HepG2 (cell line): ENCODE measurements at regions not wholly inside any gene's neighbourhood (a gene's known extent, or its start where the extent isn't known, plus 50 kb on each side); places are given as distances from the start of the nearest gene placed in this dataset.

ENCODE experiments used
- ATAC-seq: fragments of 200-7000 bp; cut with Tn5 transposase; 3 replicates; pipeline ENCODE4 v1.9.1; 2020; ENCODE audit warnings: mild to moderate bottlenecking, moderate library complexity
- BruUV-seq: library from RNA; stranded (reverse); fragments of 400-500 nt; replicated peaks from 2 replicates; lab custom pipeline; 2021; lab: Mats Ljungman, UMichigan
- CTCF ChIA-PET: fragments of 300-600 bp; formaldehyde crosslinking; extraction: SDS; loops from one replicate; lab custom pipeline; 2021; ENCODE audit warnings: low total read pairs, inconsistent platforms, low intra/inter-chr PET ratio; lab: Yijun Ruan, JAX
- POLR2A ChIA-PET: fragments of 350-600 bp; sonication (Branson Sonifier 250); formaldehyde crosslinking; loops from one replicate; lab custom pipeline; 2020; ENCODE audit warnings: antibody characterized with exemption, inconsistent platforms; lab: Yijun Ruan, JAX
- DNase-seq: peaks from one replicate; pipeline ENCODE4 v3.0.0-alpha.2; 2015; ENCODE audit warnings: low spot score
- FAIRE-seq: peaks from 3 replicates; lab custom pipeline; 2011; peaks lifted over from hg19 to GRCh38; lab: Jason Lieb, UNC
- H2AFZ ChIP-seq: one replicate; pipeline ENCODE4 v1.6.1; 2011; ENCODE audit warnings: low read length, inconsistent platforms
- H3K27ac ChIP-seq: fragments of 300-600 bp; 3 replicates; pipeline ENCODE4 v1.8.0; 2011; ENCODE audit warnings: mixed run types, mild to moderate bottlenecking, mixed read lengths, low read length, inconsistent platforms; ENCODE audit not compliant: insufficient read depth; ENCODE audit errors: extremely low read length
- H3K27me3 ChIP-seq, 2 experiments: fragments of 200-600 bp in 1 of 2; 2 replicates in 1 of 2; 3 replicates in 1 of 2; pipeline versions ENCODE4 v1.6.0 to v1.8.0; 2011; ENCODE audit warnings: low read length in 2 of 2, mild to moderate bottlenecking in 2 of 2, moderate library complexity in 2 of 2, inconsistent platforms in 1 of 2; ENCODE audit not compliant: insufficient read depth in 2 of 2, control insufficient read depth in 1 of 2
- H3K36me3 ChIP-seq, 2 experiments: fragments of 200-600 bp in 1 of 2; replicated peaks in 1 of 2; 2 replicates in 1 of 2; 3 replicates in 1 of 2; pipeline versions ENCODE4 v1.5.1 to v1.8.0; 2011; ENCODE audit warnings: low read length in 2 of 2, inconsistent platforms in 1 of 2; ENCODE audit not compliant: insufficient read depth in 2 of 2, control insufficient read depth in 1 of 2
- H3K4me1 ChIP-seq: 2 replicates; pipeline ENCODE4 v1.5.1; 2012; ENCODE audit warnings: low read length, inconsistent platforms; ENCODE audit not compliant: insufficient read depth
- H3K4me2 ChIP-seq: 2 replicates; pipeline ENCODE4 v1.6.0; 2011; ENCODE audit warnings: low read depth, low read length, inconsistent platforms
- H3K4me3 ChIP-seq, 3 experiments: fragments of 200-600 bp in 1 of 3; sonication (generic), shearing (Covaris generic) in 1 of 3; replicated peaks in 1 of 3; 2 replicates each; pipeline ENCODE4 v1.5.1; 2011 to 2016; ENCODE audit warnings: low read length in 3 of 3, inconsistent platforms in 2 of 3, low read depth in 2 of 3, mild to moderate bottlenecking in 2 of 3, control low read depth in 1 of 3, mixed read lengths in 1 of 3; ENCODE audit not compliant: insufficient read depth in 1 of 3
- H3K79me2 ChIP-seq: one replicate; pipeline ENCODE4 v1.6.1; 2011; ENCODE audit warnings: low read length, inconsistent platforms; ENCODE audit not compliant: insufficient read depth
- H3K9ac ChIP-seq: 2 replicates; pipeline ENCODE4 v1.6.0; 2011; ENCODE audit warnings: mild to moderate bottlenecking, low read depth, low read length, inconsistent platforms; ENCODE audit not compliant: insufficient read depth
- H3K9me3 ChIP-seq: 2 replicates; pipeline ENCODE4 v1.5.1; 2012; ENCODE audit warnings: mild to moderate bottlenecking, low read length
- H4K20me1 ChIP-seq: 2 replicates; pipeline ENCODE4 v1.6.0; 2011; ENCODE audit warnings: inconsistent platforms, mild to moderate bottlenecking, low read length, moderate library complexity; ENCODE audit not compliant: insufficient read depth
- KDM1A ChIP-seq: IDR thresholded peaks from 2 replicates; pipeline ENCODE4 v1.6.1; 2016; ENCODE audit warnings: missing compliant biosample characterization
- PITX1 ChIP-seq: sonication (generic); formaldehyde crosslinking; IDR thresholded peaks from 2 replicates; pipeline ENCODE4 v1.5.1; 2020; ENCODE audit warnings: mild to moderate bottlenecking, missing genetic modification reagents
- WGBS: methylation state at CpG from one replicate; pipeline ENCODE4 v1.1.6; 2017; ENCODE audit warnings: low lambda C conversion rate; 5-methylcytosine and 5-hydroxymethylcytosine counted together
- in situ Hi-C: cut with HindIII; loops from 2 replicates; pipeline ENCODE4 v1.10.0; 2017; ENCODE audit warnings: low pct_unique_long_range_greater_than_20kb; ENCODE audit not compliant: extremely low pct_ligation_motif_present
- intact Hi-C: fragments of 100-400 bp; cut with micrococcal nuclease; formaldehyde crosslinking; loops from one replicate; pipeline ENCODE4 v1.10.0; 2022; ENCODE audit not compliant: unreplicated experiment
- TF ChIP-seq, protein P1 (sequence below), 2 experiments: fragments of 450-650 bp in 1 of 2; sonication (generic) in 1 of 2; formaldehyde crosslinking; IDR thresholded peaks; 2 replicates each; pipeline versions ENCODE4 v1.5.0 to v1.8.0; 2020 to 2022; ENCODE audit warnings: mild to moderate bottlenecking in 1 of 2, missing genetic modification reagents in 1 of 2
- TF ChIP-seq, protein P2 (sequence below): sonication (generic); formaldehyde crosslinking; IDR thresholded peaks from 2 replicates; pipeline ENCODE4 v1.4.0; 2020; ENCODE audit warnings: missing genetic modification reagents, mild to moderate bottlenecking, borderline replicate concordance

DNA sequence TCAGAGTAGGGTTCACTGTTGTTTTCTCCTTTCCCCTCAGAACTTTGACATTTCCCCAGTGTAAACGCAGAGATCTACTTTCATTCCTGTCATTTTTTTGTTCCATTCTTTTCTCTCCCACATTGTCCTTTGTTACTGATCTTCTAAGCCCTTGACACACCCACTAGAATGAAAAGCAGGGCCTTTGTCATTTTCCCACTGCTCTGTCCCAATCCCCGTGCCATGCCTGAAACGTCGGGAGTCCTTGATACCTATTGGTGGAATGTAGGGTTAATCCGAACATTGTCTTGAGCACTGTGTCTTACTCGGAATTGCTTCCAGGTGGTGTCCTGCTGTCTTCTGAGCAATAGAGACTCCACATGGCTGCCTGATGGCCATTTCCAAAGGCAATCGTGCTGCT lies 887.1 kb upstream of the FRG1 start (continued):
- no peak for TF ChIP-seq PITX1
- TF ChIP-seq, protein P1, sequence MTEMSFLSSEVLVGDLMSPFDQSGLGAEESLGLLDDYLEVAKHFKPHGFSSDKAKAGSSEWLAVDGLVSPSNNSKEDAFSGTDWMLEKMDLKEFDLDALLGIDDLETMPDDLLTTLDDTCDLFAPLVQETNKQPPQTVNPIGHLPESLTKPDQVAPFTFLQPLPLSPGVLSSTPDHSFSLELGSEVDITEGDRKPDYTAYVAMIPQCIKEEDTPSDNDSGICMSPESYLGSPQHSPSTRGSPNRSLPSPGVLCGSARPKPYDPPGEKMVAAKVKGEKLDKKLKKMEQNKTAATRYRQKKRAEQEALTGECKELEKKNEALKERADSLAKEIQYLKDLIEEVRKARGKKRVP (CRISPR knock-in tag; IDR thresholded peaks at IDR 0.05), result no peak

DNA sequence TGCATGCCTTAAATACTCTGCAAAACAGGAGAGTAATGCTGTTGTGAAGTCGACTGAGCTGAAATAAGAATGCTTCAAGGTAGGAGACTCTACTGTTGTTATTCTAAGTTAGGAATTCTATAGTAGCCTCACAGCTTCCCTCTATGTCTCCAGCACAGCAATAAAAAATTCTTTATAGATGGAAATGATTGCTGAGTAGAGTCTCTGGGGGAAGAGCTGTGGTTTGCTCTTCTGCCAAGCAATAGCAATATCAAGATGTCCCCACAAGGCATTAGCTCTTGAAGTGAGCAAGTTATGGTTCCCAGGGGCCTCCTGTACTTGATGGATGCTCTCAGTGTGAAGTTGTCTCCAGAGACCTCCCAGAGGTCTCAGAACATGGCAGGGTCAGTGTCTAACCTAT lies 880.6 kb upstream of the FRG1 start:
- H3K27me3 ChIP-seq, result no peaks in the 10 kb centered on the region; a peak in 2 of 5 replicates
- ATAC-seq (no peak), FAIRE-seq (no peak), DNase-seq (no peak)
- no peak overlapping the region for H3K4me3 ChIP-seq
- no peaks in the 10 kb centered on the region for H4K20me1 ChIP-seq
- no peaks in the 10 kb centered on the region for H3K4me1 ChIP-seq
- H3K4me2 ChIP-seq, result no peak overlapping the region
- TF ChIP-seq, protein P2, sequence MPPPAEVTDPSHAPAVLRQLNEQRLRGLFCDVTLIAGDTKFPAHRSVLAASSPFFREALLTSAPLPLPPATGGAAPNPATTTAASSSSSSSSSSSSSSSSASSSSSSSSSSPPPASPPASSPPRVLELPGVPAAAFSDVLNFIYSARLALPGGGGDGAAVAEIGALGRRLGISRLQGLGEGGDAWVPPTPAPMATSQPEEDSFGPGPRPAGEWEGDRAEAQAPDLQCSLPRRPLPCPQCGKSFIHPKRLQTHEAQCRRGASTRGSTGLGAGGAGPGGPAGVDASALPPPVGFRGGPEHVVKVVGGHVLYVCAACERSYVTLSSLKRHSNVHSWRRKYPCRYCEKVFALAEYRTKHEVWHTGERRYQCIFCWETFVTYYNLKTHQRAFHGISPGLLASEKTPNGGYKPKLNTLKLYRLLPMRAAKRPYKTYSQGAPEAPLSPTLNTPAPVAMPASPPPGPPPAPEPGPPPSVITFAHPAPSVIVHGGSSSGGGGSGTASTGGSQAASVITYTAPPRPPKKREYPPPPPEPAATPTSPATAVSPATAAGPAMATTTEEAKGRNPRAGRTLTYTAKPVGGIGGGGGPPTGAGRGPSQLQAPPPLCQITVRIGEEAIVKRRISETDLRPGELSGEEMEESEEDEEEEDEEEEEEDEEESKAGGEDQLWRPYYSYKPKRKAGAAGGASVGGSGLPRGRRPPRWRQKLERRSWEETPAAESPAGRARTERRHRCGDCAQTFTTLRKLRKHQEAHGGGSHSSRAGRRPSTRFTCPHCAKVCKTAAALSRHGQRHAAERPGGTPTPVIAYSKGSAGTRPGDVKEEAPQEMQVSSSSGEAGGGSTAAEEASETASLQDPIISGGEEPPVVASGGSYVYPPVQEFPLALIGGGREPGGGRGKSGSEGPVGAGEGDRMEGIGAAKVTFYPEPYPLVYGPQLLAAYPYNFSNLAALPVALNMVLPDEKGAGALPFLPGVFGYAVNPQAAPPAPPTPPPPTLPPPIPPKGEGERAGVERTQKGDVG (CRISPR knock-in tag), result no peak
- no peak for TF ChIP-seq KDM1A (CRISPR knock-in tag)
- H2AFZ ChIP-seq, result no peak overlapping the region
- H3K9me3 ChIP-seq, result no peaks in the 10 kb centered on the region; the same call in 1 of the 2 replicates
- H3K79me2 ChIP-seq, result no peaks in the 10 kb centered on the region
- no peaks in the 10 kb centered on the region for H3K36me3 ChIP-seq
- in situ Hi-C loops (no loop called here), intact Hi-C loops (no loop called here)
- CTCF ChIA-PET, result no interaction called here
- H3K9ac ChIP-seq, result no peak overlapping the region
- WGBS, result 0% methylated on average over 1 of the region's 1 CpG
- no peak overlapping the region for H3K27ac ChIP-seq
- POLR2A ChIA-PET, result no interaction called here
- BruUV-seq, result no TSS peak
